ENCODE measurements at regions not wholly inside any gene's neighbourhood (a gene's known extent, or its start where the extent isn't known, plus 50 kb on each side); places are given as distances from the start of the nearest gene placed in this dataset.

DNA sequence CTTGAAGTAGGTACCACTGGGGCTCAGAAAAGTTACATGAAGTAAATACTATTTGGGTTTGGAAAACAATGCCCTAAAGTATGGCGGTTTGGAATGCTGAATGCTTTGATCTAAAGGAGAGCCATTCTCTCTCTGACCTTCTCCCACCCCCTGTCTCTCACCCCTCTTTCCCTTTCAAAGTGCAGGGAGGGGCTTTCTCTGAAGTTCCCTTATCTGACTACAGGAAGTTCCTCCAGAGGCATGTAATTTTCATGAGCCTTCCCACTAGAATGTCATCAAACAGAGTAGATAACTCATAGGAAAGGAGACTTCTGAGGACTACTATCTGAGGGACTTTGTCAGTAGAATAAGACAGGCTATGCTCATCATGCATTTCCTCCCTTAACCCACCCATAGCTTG lies 216.7 kb upstream of the PCSK2 start:
- Histone ChIP-seq H3K9ac (no peak overlapping the region), H3K9me3 (ENCODE audit: control insufficient read depth, low read length) (no peaks in the 10 kb centered on the region), H3K27me3 (ENCODE audit: control insufficient read depth, insufficient read depth, low read length) (no peaks in the 10 kb centered on the region), H3K36me3 (ENCODE audit: control insufficient read depth, insufficient read depth, low read length) (no peaks in the 10 kb centered on the region), H3K4me1 (no peaks in the 10 kb centered on the region), H3K4me3 (ENCODE audit: low read depth, low read length) (no peak overlapping the region), H2AFZ (no peak overlapping the region), H3K27ac (no peak overlapping the region), H3K4me2 (ENCODE audit: low read length) (no peak overlapping the region), H3K79me2 (no peaks in the 10 kb centered on the region)
- TF ChIP-seq, protein P1, sequence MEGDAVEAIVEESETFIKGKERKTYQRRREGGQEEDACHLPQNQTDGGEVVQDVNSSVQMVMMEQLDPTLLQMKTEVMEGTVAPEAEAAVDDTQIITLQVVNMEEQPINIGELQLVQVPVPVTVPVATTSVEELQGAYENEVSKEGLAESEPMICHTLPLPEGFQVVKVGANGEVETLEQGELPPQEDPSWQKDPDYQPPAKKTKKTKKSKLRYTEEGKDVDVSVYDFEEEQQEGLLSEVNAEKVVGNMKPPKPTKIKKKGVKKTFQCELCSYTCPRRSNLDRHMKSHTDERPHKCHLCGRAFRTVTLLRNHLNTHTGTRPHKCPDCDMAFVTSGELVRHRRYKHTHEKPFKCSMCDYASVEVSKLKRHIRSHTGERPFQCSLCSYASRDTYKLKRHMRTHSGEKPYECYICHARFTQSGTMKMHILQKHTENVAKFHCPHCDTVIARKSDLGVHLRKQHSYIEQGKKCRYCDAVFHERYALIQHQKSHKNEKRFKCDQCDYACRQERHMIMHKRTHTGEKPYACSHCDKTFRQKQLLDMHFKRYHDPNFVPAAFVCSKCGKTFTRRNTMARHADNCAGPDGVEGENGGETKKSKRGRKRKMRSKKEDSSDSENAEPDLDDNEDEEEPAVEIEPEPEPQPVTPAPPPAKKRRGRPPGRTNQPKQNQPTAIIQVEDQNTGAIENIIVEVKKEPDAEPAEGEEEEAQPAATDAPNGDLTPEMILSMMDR (IDR thresholded peaks at IDR 0.05): no peak

DNA sequence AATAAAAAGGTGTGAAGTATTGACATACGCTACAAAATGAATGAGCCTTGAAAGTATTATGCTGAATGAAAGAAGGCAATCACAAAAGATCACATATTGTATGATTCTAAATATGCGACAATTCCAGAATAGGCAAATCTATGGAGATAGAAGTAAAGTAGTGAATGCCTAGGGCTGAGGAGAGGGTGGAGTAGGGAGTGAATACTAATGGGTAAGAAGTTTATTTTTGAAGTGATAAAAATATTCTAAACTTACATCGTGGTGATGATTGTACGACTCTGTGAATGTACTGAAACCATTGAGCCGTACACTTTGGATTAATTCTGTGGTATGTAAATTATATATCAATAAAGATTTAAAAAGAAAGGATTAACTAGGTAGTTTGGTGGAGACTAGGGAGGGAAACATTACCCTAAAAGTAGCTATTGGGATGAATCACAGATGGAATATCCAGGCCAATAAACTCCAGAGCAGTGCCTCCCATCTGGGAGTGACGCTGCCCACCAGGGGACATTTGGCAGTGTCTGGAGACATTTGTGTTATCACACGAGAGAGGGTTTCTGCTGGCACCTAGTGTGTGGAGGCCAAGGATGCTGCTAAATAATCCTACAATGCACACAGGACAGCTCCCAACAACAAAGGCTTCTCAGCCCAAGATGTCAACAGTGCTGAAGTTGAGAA lies 214.2 kb upstream of the PCSK2 start:
- no peaks in the 10 kb centered on the region for H3K27me3 ChIP-seq (ENCODE audit: control insufficient read depth, insufficient read depth, low read length)
- TF ChIP-seq, protein P1 (IDR thresholded peaks at IDR 0.05): no peak
- H3K79me2 ChIP-seq: no peaks in the 10 kb centered on the region
- H3K4me3 ChIP-seq (ENCODE audit: low read depth, low read length): no peak overlapping the region
- H3K4me2 ChIP-seq (ENCODE audit: low read length): no peak overlapping the region
- H3K27ac ChIP-seq: no peak overlapping the region
- H3K9me3 ChIP-seq (ENCODE audit: control insufficient read depth, low read length): no peaks in the 10 kb centered on the region
- no peak overlapping the region for H2AFZ ChIP-seq
- H3K36me3 ChIP-seq (ENCODE audit: control insufficient read depth, insufficient read depth, low read length): no peaks in the 10 kb centered on the region
- no peak overlapping the region for H3K9ac ChIP-seq
- no peaks in the 10 kb centered on the region for H3K4me1 ChIP-seq

DNA sequence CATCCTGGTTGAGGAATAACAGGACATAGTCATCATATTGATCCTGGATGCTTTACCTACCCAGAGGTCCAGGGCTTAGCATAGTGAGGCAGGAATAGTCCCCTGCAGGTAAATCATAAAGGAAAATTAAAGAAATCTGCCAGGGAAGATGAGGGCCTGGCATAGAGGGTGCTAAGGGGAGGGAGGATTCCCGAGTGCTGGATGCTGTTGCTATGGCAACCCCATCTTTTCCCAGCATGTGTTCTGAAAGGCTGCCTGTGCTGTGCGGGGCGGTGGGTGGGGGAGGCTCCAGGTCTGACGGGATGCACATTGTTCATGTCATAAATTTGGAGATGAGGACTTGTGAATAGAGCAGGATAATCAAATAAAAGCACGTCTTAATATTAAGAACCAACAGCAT lies 212.6 kb upstream of the PCSK2 start:
- no peak overlapping the region for H3K27ac ChIP-seq
- H3K9me3 ChIP-seq (ENCODE audit: control insufficient read depth, low read length): no peaks in the 10 kb centered on the region
- no peaks in the 10 kb centered on the region for H3K79me2 ChIP-seq
- H3K4me2 ChIP-seq (ENCODE audit: low read length): no peak overlapping the region
- no peak overlapping the region for H3K4me3 ChIP-seq (ENCODE audit: low read depth, low read length)
- TF ChIP-seq, protein P1 (IDR thresholded peaks at IDR 0.05): no peak
- H2AFZ ChIP-seq: no peak overlapping the region
- no peak overlapping the region for H3K9ac ChIP-seq
- H3K4me1 ChIP-seq: no peaks in the 10 kb centered on the region
- no peaks in the 10 kb centered on the region for H3K36me3 ChIP-seq (ENCODE audit: control insufficient read depth, insufficient read depth, low read length)
- H3K27me3 ChIP-seq (ENCODE audit: control insufficient read depth, insufficient read depth, low read length): no peaks in the 10 kb centered on the region

DNA sequence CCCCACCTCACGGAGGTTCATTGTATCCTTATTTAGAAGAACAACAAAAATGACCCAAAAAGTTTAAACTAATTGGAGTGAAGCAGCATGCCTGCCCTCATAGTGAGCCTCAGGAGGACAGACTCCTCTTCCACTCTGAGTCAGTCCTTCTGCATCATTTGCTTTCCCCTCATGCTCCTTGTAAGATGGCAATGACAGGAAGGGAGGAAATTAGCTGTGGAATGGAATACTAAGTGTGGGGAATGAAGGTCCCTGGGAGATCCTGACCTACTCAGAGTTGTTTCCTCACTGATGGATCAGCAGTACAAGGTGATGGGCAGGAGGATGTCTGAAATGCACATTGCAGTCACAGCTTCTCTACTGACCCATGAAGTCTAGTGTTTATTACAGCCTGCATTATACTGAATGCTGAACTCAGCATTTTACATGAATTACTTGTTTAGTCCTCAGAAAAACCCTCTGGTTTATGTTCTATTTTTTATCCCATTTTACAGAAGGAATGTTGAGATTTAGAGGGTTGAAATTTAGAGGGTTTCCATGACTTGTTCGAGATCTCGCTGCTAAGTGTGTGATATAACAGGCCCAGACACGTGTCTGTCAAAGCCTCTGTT lies 212.0 kb upstream of the PCSK2 start:
- Histone ChIP-seq H3K4me1 (no peaks in the 10 kb centered on the region), H3K27me3 (ENCODE audit: control insufficient read depth, insufficient read depth, low read length) (no peaks in the 10 kb centered on the region), H3K79me2 (no peaks in the 10 kb centered on the region), H3K4me2 (ENCODE audit: low read length) (no peak overlapping the region), H2AFZ (no peak overlapping the region), H3K36me3 (ENCODE audit: control insufficient read depth, insufficient read depth, low read length) (no peaks in the 10 kb centered on the region), H3K9me3 (ENCODE audit: control insufficient read depth, low read length) (no peaks in the 10 kb centered on the region), H3K27ac (no peak overlapping the region), H3K4me3 (ENCODE audit: low read depth, low read length) (no peak overlapping the region), H3K9ac (no peak overlapping the region)
- TF ChIP-seq, protein P1 (IDR thresholded peaks at IDR 0.05): no peak

DNA sequence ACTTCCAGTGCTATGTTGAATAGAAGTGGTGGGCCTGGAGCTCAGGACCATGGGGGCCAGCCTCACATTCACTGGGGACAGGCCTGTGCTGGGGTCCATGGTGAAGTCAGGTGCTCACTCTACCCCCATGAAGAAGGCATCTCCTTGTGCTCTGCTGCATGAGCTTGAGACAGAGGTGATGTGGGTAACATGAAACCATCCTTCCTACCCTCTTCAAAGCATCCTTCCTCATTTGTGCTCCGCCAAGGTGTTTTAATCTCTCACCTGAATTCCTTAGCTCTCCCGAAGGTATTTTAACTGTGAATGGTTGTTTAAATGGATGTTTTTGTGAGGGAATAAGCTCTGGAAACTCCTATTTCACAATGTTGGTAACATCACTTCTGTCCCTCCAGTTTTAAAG lies 209.6 kb upstream of the PCSK2 start:
- Histone ChIP-seq H3K4me1 (no peaks in the 10 kb centered on the region), H3K9ac (no peak overlapping the region)
- TF ChIP-seq, protein P1 (IDR thresholded peaks at IDR 0.05): no peak

More for the DNA sequence above, 209.6 kb upstream of the PCSK2 start:
- H3K79me2 ChIP-seq: no peaks in the 10 kb centered on the region
- no peak overlapping the region for H3K4me2 ChIP-seq (ENCODE audit: low read length)
- no peak overlapping the region for H2AFZ ChIP-seq
- H3K9me3 ChIP-seq (ENCODE audit: control insufficient read depth, low read length): no peaks in the 10 kb centered on the region
- H3K27ac ChIP-seq: no peak overlapping the region
- H3K4me3 ChIP-seq (ENCODE audit: low read depth, low read length): no peak overlapping the region
- no peaks in the 10 kb centered on the region for H3K36me3 ChIP-seq (ENCODE audit: control insufficient read depth, insufficient read depth, low read length)
- no peaks in the 10 kb centered on the region for H3K27me3 ChIP-seq (ENCODE audit: control insufficient read depth, insufficient read depth, low read length)

All from parathyroid adenoma (tissue), 2 donors.